Keratinocyte (primary cell): ENCODE measurements at regions not wholly inside any gene's neighbourhood (a gene's known extent, or its start where the extent isn't known, plus 50 kb on each side); places are given as distances from the start of the nearest gene placed in this dataset.

ENCODE experiments used
- DNase-seq: peaks from one replicate; pipeline ENCODE4 v3.0.0-alpha.2; 2011; ENCODE audit warnings: low read depth, missing footprints, low spot score
- FAIRE-seq: peaks from 2 replicates; lab custom pipeline; 2011; peaks lifted over from hg19 to GRCh38; lab: Jason Lieb, UNC
- H2AFZ ChIP-seq: 2 replicates; pipeline ENCODE4 v1.6.0; 2012; ENCODE audit warnings: low read length, control low read depth, inconsistent platforms; ENCODE audit not compliant: control insufficient read depth
- H3K27ac ChIP-seq: 2 replicates; pipeline ENCODE4 v1.5.1; 2011; ENCODE audit warnings: low read length; ENCODE audit not compliant: control insufficient read depth, insufficient read depth
- H3K27me3 ChIP-seq: 3 replicates; pipeline ENCODE4 v1.6.0; 2011; ENCODE audit warnings: low read length; ENCODE audit not compliant: control insufficient read depth, insufficient read depth; ENCODE audit errors: extremely low read depth
- H3K36me3 ChIP-seq, 2 experiments: 2 replicates in 1 of 2; 3 replicates in 1 of 2; pipeline ENCODE4 v1.5.1; 2011; ENCODE audit warnings: low read length in 2 of 2, mild to moderate bottlenecking in 1 of 2; ENCODE audit not compliant: control insufficient read depth in 2 of 2, insufficient read depth in 2 of 2; ENCODE audit errors: extremely low read depth in 1 of 2
- H3K4me1 ChIP-seq: 3 replicates; pipeline ENCODE4 v1.5.1; 2011; ENCODE audit warnings: low read length; ENCODE audit not compliant: control insufficient read depth, insufficient read depth; ENCODE audit errors: extremely low read depth
- H3K4me2 ChIP-seq: 3 replicates; pipeline ENCODE4 v1.6.0; 2011; ENCODE audit warnings: low read depth, low read length; ENCODE audit not compliant: control insufficient read depth, insufficient read depth; ENCODE audit errors: extremely low read depth
- H3K4me3 ChIP-seq, 3 experiments: fragments of 200-600 bp in 1 of 3; sonication (generic) in 1 of 3; 2 replicates in 2 of 3; 3 replicates in 1 of 3; pipeline ENCODE4 v1.5.1; 2011 to 2016; ENCODE audit warnings: low read length in 3 of 3, mild to moderate bottlenecking in 3 of 3, control low read depth in 2 of 3, inconsistent platforms in 1 of 3, low read depth in 1 of 3, mixed read lengths in 1 of 3, mixed run types in 1 of 3, moderate library complexity in 1 of 3; ENCODE audit not compliant: control insufficient read depth in 2 of 3, insufficient read depth in 2 of 3; ENCODE audit errors: extremely low read depth in 1 of 3
- H3K79me2 ChIP-seq: 2 replicates; pipeline ENCODE4 v1.6.0; 2012; ENCODE audit warnings: low read length; ENCODE audit not compliant: control insufficient read depth, insufficient read depth
- H3K9ac ChIP-seq: 3 replicates; pipeline ENCODE4 v1.6.0; 2011; ENCODE audit warnings: low read length; ENCODE audit not compliant: control insufficient read depth, insufficient read depth; ENCODE audit errors: extremely low read depth
- H3K9me1 ChIP-seq: 3 replicates; pipeline ENCODE4 v1.6.0; 2011; ENCODE audit warnings: low read length; ENCODE audit not compliant: control insufficient read depth, insufficient read depth; ENCODE audit errors: extremely low read depth
- H3K9me3 ChIP-seq: 2 replicates; pipeline ENCODE4 v1.5.1; 2012; ENCODE audit warnings: low read depth, low read length; ENCODE audit not compliant: control insufficient read depth
- H4K20me1 ChIP-seq: 3 replicates; pipeline ENCODE4 v1.6.0; 2011; ENCODE audit warnings: low read length; ENCODE audit not compliant: control insufficient read depth, insufficient read depth; ENCODE audit errors: extremely low read depth
- CTCF ChIP-seq, 3 experiments: IDR thresholded peaks in 1 of 3; conservative IDR thresholded peaks in 1 of 3; optimal IDR thresholded peaks in 1 of 3; 2 replicates in 2 of 3; 3 replicates in 1 of 3; pipeline versions ENCODE3 to v1.5.1; 2011; ENCODE audit warnings: low read length in 3 of 3, mild to moderate bottlenecking in 3 of 3, moderate library complexity in 2 of 3, control low read depth in 1 of 3, inconsistent platforms in 1 of 3; ENCODE audit not compliant: insufficient read depth in 2 of 3; ENCODE audit errors: extremely low read depth in 1 of 3
- EZH2 ChIP-seq: IDR thresholded peaks from one replicate; pipeline ENCODE4 v1.6.1; 2012; ENCODE audit warnings: inconsistent platforms, mild to moderate bottlenecking, low read length, moderate library complexity
- dilution Hi-C: fragments of 300-500 bp; cut with MboI; formaldehyde crosslinking; loops from one replicate; pipeline ENCODE4 v1.7.0; 2020; ENCODE audit warnings: low sequenced_read_pairs; ENCODE audit not compliant: extremely low pct_ligation_motif_present

GRCh38 chr15:26129852-26130251 lies 266.7 kb upstream of the ATP10A start:
- Histone ChIP-seq H3K4me3 (no peak overlapping the region), H3K79me2 (no peaks in the 10 kb centered on the region), H3K27me3 (no peaks in the 10 kb centered on the region), H4K20me1 (no peaks in the 10 kb centered on the region), H2AFZ (no peak overlapping the region), H3K36me3 (no peaks in the 10 kb centered on the region), H3K9ac (no peak overlapping the region), H3K4me1 (no peaks in the 10 kb centered on the region), H3K9me3 (no peaks in the 10 kb centered on the region), H3K4me2 (no peak overlapping the region), H3K9me1 (no peaks in the 10 kb centered on the region), H3K27ac (no peak overlapping the region)
- dilution Hi-C loops: no loop called here
- TF ChIP-seq EZH2: no peak
- no peak for TF ChIP-seq CTCF (optimal IDR thresholded peaks at IDR 0.05 in 1 of 3, IDR thresholded peaks at IDR 0.05 in 1 of 3, conservative IDR thresholded peaks at IDR 0.05 in 1 of 3; ENCODE audit: extremely low read depth in 1 of 3, insufficient read depth in 2 of 3, low read length in 3 of 3)
- FAIRE-seq (no peak), DNase-seq (no peak)

GRCh38 chr15:26128611-26129140 lies 265.5 kb upstream of the ATP10A start:
- Histone ChIP-seq H2AFZ (no peak overlapping the region), H3K9me1 (no peaks in the 10 kb centered on the region), H3K9ac (no peak overlapping the region), H3K27me3 (no peaks in the 10 kb centered on the region), H3K79me2 (no peaks in the 10 kb centered on the region), H4K20me1 (no peaks in the 10 kb centered on the region), H3K4me2 (no peak overlapping the region), H3K4me3 (no peak overlapping the region), H3K9me3 (no peaks in the 10 kb centered on the region), H3K27ac (no peak overlapping the region), H3K4me1 (no peaks in the 10 kb centered on the region), H3K36me3 (no peaks in the 10 kb centered on the region)
- dilution Hi-C loops: no loop called here
- no peak for DNase-seq
- no peak for FAIRE-seq
- TF ChIP-seq EZH2 (no peak), CTCF (optimal IDR thresholded peaks at IDR 0.05 in 1 of 3, IDR thresholded peaks at IDR 0.05 in 1 of 3, conservative IDR thresholded peaks at IDR 0.05 in 1 of 3; ENCODE audit: extremely low read depth in 1 of 3, insufficient read depth in 2 of 3, low read length in 3 of 3) (no peak)
